HFFc6 (cell line): ENCODE measurements at regions not wholly inside any gene's neighbourhood (a gene's known extent, or its start where the extent isn't known, plus 50 kb on each side); places are given as distances from the start of the nearest gene placed in this dataset.

Source experiments
- DNase-seq: peaks from one replicate; pipeline ENCODE4 v3.0.0-alpha.2; 2018
- H3K27ac Mint-ChIP-seq: 2 replicates; pipeline ENCODE4 v1.8.0; 2020; ENCODE audit warnings: mild to moderate bottlenecking, mixed read lengths
- H3K27me3 Mint-ChIP-seq: 2 replicates; pipeline ENCODE4 v1.8.0; 2021; ENCODE audit warnings: mild to moderate bottlenecking, moderate library complexity, mixed read lengths; ENCODE audit not compliant: insufficient read depth
- H3K36me3 Mint-ChIP-seq: 2 replicates; pipeline ENCODE4 v1.8.0; 2021; ENCODE audit warnings: low read depth, mixed read lengths
- H3K4me1 Mint-ChIP-seq: 2 replicates; pipeline ENCODE4 v1.8.0; 2020; ENCODE audit warnings: low read depth, mixed read lengths
- H3K4me3 Mint-ChIP-seq: 2 replicates; pipeline ENCODE4 v1.8.0; 2020; ENCODE audit warnings: mild to moderate bottlenecking, moderate library complexity, mixed read lengths
- H3K9me3 Mint-ChIP-seq: 2 replicates; pipeline ENCODE4 v1.8.0; 2020; ENCODE audit warnings: mild to moderate bottlenecking, mixed read lengths
- CTCF ChIP-seq: fragments of 200-600 bp; sonication (generic); IDR thresholded peaks from 2 replicates; pipeline ENCODE4 v1.5.0; 2021; ENCODE audit warnings: antibody characterized with exemption, mild to moderate bottlenecking

- Mint-ChIP-seq H3K27me3 (no peaks in the 10 kb centered on the region; the same call in 1 of the 2 replicates), H3K4me3 (peak overlapping the region; percentile 71; the same call in 1 of the 2 replicates), H3K27ac (peak overlapping the region; percentile 92), H3K4me1 (peaks cover 64% of the 10 kb centered on the region), H3K36me3 (no peaks in the 10 kb centered on the region), H3K9me3 (no peaks in the 10 kb centered on the region)
- DNase-seq = no peak
- TF ChIP-seq CTCF = no peak
Measured at GRCh38 chr5:54702470-54702869, 184.9 kb downstream of the SNX18 start.

- no peak for TF ChIP-seq CTCF
- peak overlapping the region; percentile 92 for H3K27ac Mint-ChIP-seq
- no peaks in the 10 kb centered on the region for H3K27me3 Mint-ChIP-seq
- H3K9me3 Mint-ChIP-seq = no peaks in the 10 kb centered on the region
- H3K4me1 Mint-ChIP-seq = peaks cover 72% of the 10 kb centered on the region
- DNase-seq = peak; percentile 97
- peak overlapping the region; percentile 71 for H3K4me3 Mint-ChIP-seq
- no peaks in the 10 kb centered on the region for H3K36me3 Mint-ChIP-seq
Measured at GRCh38 chr5:54700986-54701578, 183.5 kb downstream of the SNX18 start.

GRCh38 chr5:54696931-54697330, 179.4 kb downstream of the SNX18 start:
- Mint-ChIP-seq H3K27me3 (no peaks in the 10 kb centered on the region), H3K9me3 (no peaks in the 10 kb centered on the region), H3K36me3 (no peaks in the 10 kb centered on the region), H3K4me1 (peaks cover 45% of the 10 kb centered on the region), H3K4me3 (no peak overlapping the region), H3K27ac (no peak overlapping the region)
- no peak for TF ChIP-seq CTCF
- no peak for DNase-seq

GRCh38 chr5:54696346-54696745, 178.8 kb downstream of the SNX18 start:
- no peaks in the 10 kb centered on the region for H3K9me3 Mint-ChIP-seq
- no peak for DNase-seq

GRCh38 chr5:54695198-54695966, 177.8 kb downstream of the SNX18 start:
- Mint-ChIP-seq H3K27ac (no peak overlapping the region), H3K36me3 (no peaks in the 10 kb centered on the region), H3K4me3 (no peak overlapping the region), H3K4me1 (peaks cover 35% of the 10 kb centered on the region), H3K9me3 (no peaks in the 10 kb centered on the region), H3K27me3 (no peaks in the 10 kb centered on the region)
- TF ChIP-seq CTCF = no peak
- no peak for DNase-seq

More at GRCh38 chr5:54696346-54696745, 178.8 kb downstream of the SNX18 start:
- Mint-ChIP-seq H3K4me3 (no peak overlapping the region), H3K27ac (no peak overlapping the region), H3K36me3 (no peaks in the 10 kb centered on the region), H3K27me3 (no peaks in the 10 kb centered on the region), H3K4me1 (peaks cover 39% of the 10 kb centered on the region)
- TF ChIP-seq CTCF = no peak
